Glutamatergic neuron (in vitro differentiated cells): ENCODE measurements at regions not wholly inside any gene's neighbourhood (a gene's known extent, or its start where the extent isn't known, plus 50 kb on each side); places are given as distances from the start of the nearest gene placed in this dataset.

Experiments
- DNase-seq: peaks from one replicate; pipeline ENCODE4 v3.0.0; 2022
- H3K27ac Mint-ChIP-seq: one replicate; pipeline ENCODE4 v1.8.0; 2020; ENCODE audit warnings: mild to moderate bottlenecking, mixed read lengths, inconsistent platforms; ENCODE audit not compliant: unreplicated experiment
- H3K27me3 Mint-ChIP-seq: one replicate; pipeline ENCODE4 v1.8.0; 2020; ENCODE audit warnings: mild to moderate bottlenecking, moderate library complexity, mixed read lengths, inconsistent platforms; ENCODE audit not compliant: unreplicated experiment
- H3K36me3 Mint-ChIP-seq: one replicate; pipeline ENCODE4 v1.8.0; 2020; ENCODE audit warnings: mild to moderate bottlenecking, mixed read lengths, inconsistent platforms; ENCODE audit not compliant: unreplicated experiment
- H3K4me1 Mint-ChIP-seq: one replicate; pipeline ENCODE4 v1.8.0; 2020; ENCODE audit warnings: mild to moderate bottlenecking, low read depth, mixed read lengths, inconsistent platforms; ENCODE audit not compliant: unreplicated experiment
- H3K4me3 Mint-ChIP-seq: one replicate; pipeline ENCODE4 v1.8.0; 2020; ENCODE audit warnings: mild to moderate bottlenecking, mixed read lengths, inconsistent platforms; ENCODE audit not compliant: unreplicated experiment
- H3K9me3 Mint-ChIP-seq: one replicate; pipeline ENCODE4 v1.8.0; 2020; ENCODE audit warnings: mild to moderate bottlenecking, moderate library complexity, mixed read lengths, inconsistent platforms; ENCODE audit not compliant: unreplicated experiment
- CTCF ChIP-seq: fragments of 200-600 bp; sonication (generic); IDR thresholded peaks from one replicate; pipeline ENCODE4 v1.5.0; 2021; ENCODE audit not compliant: partially characterized antibody, unreplicated experiment

- H3K4me3 Mint-ChIP-seq, result no peak overlapping the region
- H3K9me3 Mint-ChIP-seq, result peaks cover 1% of the 10 kb centered on the region
- no peaks in the 10 kb centered on the region for H3K4me1 Mint-ChIP-seq
- peaks cover 2% of the 10 kb centered on the region for H3K36me3 Mint-ChIP-seq
- DNase-seq, result no peak
- TF ChIP-seq CTCF, result no peak
- peaks cover 3% of the 10 kb centered on the region for H3K27me3 Mint-ChIP-seq
- no peak overlapping the region for H3K27ac Mint-ChIP-seq
Measured at GRCh38 chr20:48433178-48433577, 394.6 kb downstream of the PREX1 start.

- Mint-ChIP-seq H3K27me3 (peaks cover 3% of the 10 kb centered on the region), H3K27ac (no peak overlapping the region), H3K9me3 (peaks cover 1% of the 10 kb centered on the region), H3K36me3 (no peaks in the 10 kb centered on the region), H3K4me1 (no peaks in the 10 kb centered on the region), H3K4me3 (no peak overlapping the region)
- no peak for DNase-seq
- TF ChIP-seq CTCF, result no peak
Measured at GRCh38 chr20:48432494-48432832, 395.3 kb downstream of the PREX1 start.

DNA sequence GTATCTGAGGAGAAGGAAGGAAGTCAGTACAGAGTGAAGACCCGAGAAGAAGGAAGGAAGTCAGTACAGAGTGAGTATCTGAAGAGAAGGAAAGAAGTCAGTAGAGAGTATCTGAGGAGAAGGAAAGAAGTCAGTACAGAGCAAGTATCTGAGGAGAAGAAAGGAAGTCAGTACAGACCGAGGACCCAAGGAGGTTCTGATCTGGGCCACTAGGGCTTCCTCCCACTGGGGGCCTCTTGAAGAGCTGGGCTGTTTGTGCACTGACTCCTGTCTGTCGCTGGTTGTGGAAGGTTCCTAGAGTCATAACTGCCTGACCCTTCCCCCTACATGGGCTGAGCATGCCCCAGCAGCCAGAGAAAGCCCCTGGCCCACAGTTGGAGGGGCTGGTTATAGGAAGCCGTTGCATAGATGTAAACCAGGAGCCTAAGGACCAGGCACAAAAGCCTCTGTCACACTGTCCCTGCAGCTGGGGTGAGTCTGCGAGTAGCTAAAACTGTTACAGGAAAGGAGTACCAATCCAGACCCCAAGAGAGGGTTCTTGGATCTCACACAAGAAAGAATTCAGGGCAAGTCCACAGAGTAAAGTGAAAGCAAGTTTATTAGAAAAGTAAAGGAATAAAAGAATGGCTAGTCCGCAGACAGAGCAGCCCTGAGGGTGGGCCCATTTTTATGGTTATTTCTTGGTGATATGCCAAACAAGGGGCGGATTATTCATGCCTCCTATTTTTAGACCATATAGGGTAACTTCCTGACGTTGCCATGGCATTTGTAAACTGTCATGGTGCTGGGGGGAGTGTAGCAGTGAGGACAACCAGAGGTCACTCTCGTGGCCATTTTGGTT, 395.9 kb downstream of the PREX1 start:
- Mint-ChIP-seq H3K4me1 (no peaks in the 10 kb centered on the region), H3K4me3 (no peak overlapping the region), H3K27ac (no peak overlapping the region), H3K36me3 (no peaks in the 10 kb centered on the region), H3K27me3 (peaks cover 3% of the 10 kb centered on the region), H3K9me3 (peaks cover 1% of the 10 kb centered on the region)
- DNase-seq, result no peak
- TF ChIP-seq CTCF, result no peak

- no peak for TF ChIP-seq CTCF
Measured at GRCh38 chr20:48426630-48427029, 401.2 kb downstream of the PREX1 start.

GRCh38 chr20:48425817-48426612, 401.8 kb downstream of the PREX1 start:
- Mint-ChIP-seq H3K4me3 (no peak overlapping the region), H3K36me3 (no peaks in the 10 kb centered on the region), H3K27me3 (peaks cover 6% of the 10 kb centered on the region), H3K9me3 (peaks cover 3% of the 10 kb centered on the region), H3K4me1 (peaks cover 17% of the 10 kb centered on the region), H3K27ac (peak overlapping the region; percentile 41)
- TF ChIP-seq CTCF, result no peak
- DNase-seq, result no peak

More at GRCh38 chr20:48426630-48427029, 401.2 kb downstream of the PREX1 start:
- no peak for DNase-seq
- H3K27ac Mint-ChIP-seq, result peak overlapping the region; percentile 41
- no peak overlapping the region for H3K4me3 Mint-ChIP-seq
- peaks cover 17% of the 10 kb centered on the region for H3K4me1 Mint-ChIP-seq
- H3K27me3 Mint-ChIP-seq, result peaks cover 6% of the 10 kb centered on the region
- H3K36me3 Mint-ChIP-seq, result no peaks in the 10 kb centered on the region
- peaks cover 3% of the 10 kb centered on the region for H3K9me3 Mint-ChIP-seq
